Lower leg skin (tissue), 3 donors: ENCODE measurements at regions not wholly inside any gene's neighbourhood (a gene's known extent, or its start where the extent isn't known, plus 50 kb on each side); places are given as distances from the start of the nearest gene placed in this dataset.

Experiments
- POLR2A ChIP-seq, 2 donors: fragments of 450-650 bp; IDR thresholded peaks; one replicate each; pipeline ENCODE4 v1.6.1; 2016 to 2017; ENCODE audit warnings: antibody characterized with exemption in 2 of 2, mild to moderate bottlenecking in 1 of 2, moderate library complexity in 1 of 2
- TF ChIP-seq, protein P1 (sequence below), 3 donors: fragments of 450-650 bp; IDR thresholded peaks; one replicate each; pipeline ENCODE4 v1.5.1; 2016; ENCODE audit warnings: antibody characterized with exemption in 3 of 3, mild to moderate bottlenecking in 3 of 3, moderate library complexity in 2 of 3

DNA sequence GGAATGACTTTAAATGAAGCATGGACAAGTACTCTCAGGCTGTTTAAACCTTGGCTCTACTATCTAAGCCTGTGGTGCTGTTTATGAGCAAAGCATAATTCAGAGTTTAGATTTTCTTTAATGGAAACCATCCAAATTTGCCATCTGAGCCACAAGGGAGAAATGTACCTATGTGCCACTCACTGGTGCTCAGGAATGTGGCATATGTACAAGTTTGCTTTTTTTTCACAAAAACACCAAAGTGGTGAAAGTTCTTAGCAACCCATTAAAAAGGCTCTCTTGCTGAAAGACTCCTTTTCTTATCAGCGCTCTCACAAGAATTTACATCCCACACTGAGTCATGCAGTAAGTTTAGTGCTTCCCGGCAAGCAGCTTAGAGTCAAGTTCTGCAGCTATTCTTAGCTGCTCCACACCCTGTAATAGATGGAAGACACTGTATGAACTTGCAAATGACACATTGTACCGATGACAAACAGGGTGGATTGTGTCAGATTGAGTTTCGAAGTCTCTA, 57.3 kb upstream of the MLIP start:
- TF ChIP-seq POLR2A (IDR thresholded peaks at IDR 0.05) = no peak
- TF ChIP-seq, protein P1, sequence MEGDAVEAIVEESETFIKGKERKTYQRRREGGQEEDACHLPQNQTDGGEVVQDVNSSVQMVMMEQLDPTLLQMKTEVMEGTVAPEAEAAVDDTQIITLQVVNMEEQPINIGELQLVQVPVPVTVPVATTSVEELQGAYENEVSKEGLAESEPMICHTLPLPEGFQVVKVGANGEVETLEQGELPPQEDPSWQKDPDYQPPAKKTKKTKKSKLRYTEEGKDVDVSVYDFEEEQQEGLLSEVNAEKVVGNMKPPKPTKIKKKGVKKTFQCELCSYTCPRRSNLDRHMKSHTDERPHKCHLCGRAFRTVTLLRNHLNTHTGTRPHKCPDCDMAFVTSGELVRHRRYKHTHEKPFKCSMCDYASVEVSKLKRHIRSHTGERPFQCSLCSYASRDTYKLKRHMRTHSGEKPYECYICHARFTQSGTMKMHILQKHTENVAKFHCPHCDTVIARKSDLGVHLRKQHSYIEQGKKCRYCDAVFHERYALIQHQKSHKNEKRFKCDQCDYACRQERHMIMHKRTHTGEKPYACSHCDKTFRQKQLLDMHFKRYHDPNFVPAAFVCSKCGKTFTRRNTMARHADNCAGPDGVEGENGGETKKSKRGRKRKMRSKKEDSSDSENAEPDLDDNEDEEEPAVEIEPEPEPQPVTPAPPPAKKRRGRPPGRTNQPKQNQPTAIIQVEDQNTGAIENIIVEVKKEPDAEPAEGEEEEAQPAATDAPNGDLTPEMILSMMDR (IDR thresholded peaks at IDR 0.05) = no peak
